ENCODE measurements at regions not wholly inside any gene's neighbourhood (a gene's known extent, or its start where the extent isn't known, plus 50 kb on each side); places are given as distances from the start of the nearest gene placed in this dataset.

GRCh38 chr7:47647181-47647917, 65.4 kb upstream of the TNS3 start:
- H3K27me3 Mint-ChIP-seq: no peaks in the 10 kb centered on the region
- peaks cover 6% of the 10 kb centered on the region for H3K9me3 Mint-ChIP-seq
- ATAC-seq (peak; percentile 54), DNase-seq (peak; percentile 14)
- peaks cover 20% of the 10 kb centered on the region for H3K4me1 Mint-ChIP-seq
- peaks cover 2% of the 10 kb centered on the region for H3K36me3 Mint-ChIP-seq (ENCODE audit: low read depth)
- peak overlapping the region; percentile 47 for H3K27ac Mint-ChIP-seq
- no peak overlapping the region for H3K4me3 Mint-ChIP-seq

- Mint-ChIP-seq H3K36me3 (ENCODE audit: low read depth) (peaks cover 2% of the 10 kb centered on the region), H3K27ac (no peak overlapping the region), H3K9me3 (peaks cover 6% of the 10 kb centered on the region), H3K27me3 (no peaks in the 10 kb centered on the region), H3K4me1 (peaks cover 20% of the 10 kb centered on the region), H3K4me3 (no peak overlapping the region)
- DNase-seq (no peak), ATAC-seq (no peak)
These were observed 61.9 kb upstream of the TNS3 start for GRCh38 chr7:47643716-47644400.

GRCh38 chr7:47640265-47640664, 58.4 kb upstream of the TNS3 start:
- ATAC-seq (no peak), DNase-seq (no peak)
- H3K27me3 Mint-ChIP-seq: no peaks in the 10 kb centered on the region
- H3K4me3 Mint-ChIP-seq: no peak overlapping the region
- peaks cover 2% of the 10 kb centered on the region for H3K36me3 Mint-ChIP-seq (ENCODE audit: low read depth)
- H3K27ac Mint-ChIP-seq: no peak overlapping the region
- H3K4me1 Mint-ChIP-seq: no peaks in the 10 kb centered on the region
- peaks cover 6% of the 10 kb centered on the region for H3K9me3 Mint-ChIP-seq

DNA sequence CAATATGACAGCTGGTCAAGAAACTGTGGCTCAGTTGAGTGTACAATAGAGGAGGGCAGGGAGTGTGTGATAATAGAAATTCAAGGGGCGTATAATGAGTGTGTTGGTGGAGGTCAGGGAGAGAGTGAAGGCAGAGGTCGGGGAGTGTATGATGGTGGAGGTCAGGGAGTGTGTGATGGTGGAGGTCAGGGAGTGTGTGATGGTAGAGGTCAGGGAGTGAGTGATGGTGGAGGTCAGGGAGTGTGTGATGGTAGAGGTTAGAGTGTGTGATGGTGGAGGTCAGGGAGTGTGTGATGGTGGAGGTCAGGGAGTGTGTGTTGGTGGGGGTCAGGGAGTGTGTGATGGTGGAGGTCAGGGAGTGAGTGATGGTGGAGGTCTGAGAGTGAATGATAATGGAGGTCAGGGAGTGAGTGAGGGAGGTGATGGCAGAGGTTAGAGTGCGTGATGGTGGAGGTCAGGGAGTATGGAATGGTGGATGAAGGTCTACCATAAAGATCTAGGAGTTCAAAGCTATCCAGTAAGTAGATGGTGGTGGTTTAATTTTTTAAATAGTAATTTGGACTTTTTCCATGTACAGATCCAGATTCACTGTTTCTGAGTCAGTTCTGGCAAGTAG, 57.7 kb upstream of the TNS3 start:
- no peak overlapping the region for H3K4me3 Mint-ChIP-seq
- DNase-seq (no peak), ATAC-seq (no peak)
- H3K4me1 Mint-ChIP-seq: no peaks in the 10 kb centered on the region
- H3K27me3 Mint-ChIP-seq: no peaks in the 10 kb centered on the region
- H3K36me3 Mint-ChIP-seq (ENCODE audit: low read depth): peaks cover 2% of the 10 kb centered on the region
- H3K9me3 Mint-ChIP-seq: peaks cover 6% of the 10 kb centered on the region
- no peak overlapping the region for H3K27ac Mint-ChIP-seq

GRCh38 chr7:47638679-47639315, 56.9 kb upstream of the TNS3 start:
- DNase-seq: no peak
- peaks cover 2% of the 10 kb centered on the region for H3K36me3 Mint-ChIP-seq (ENCODE audit: low read depth)
- no peaks in the 10 kb centered on the region for H3K4me1 Mint-ChIP-seq
- no peaks in the 10 kb centered on the region for H3K27me3 Mint-ChIP-seq
- no peak overlapping the region for H3K4me3 Mint-ChIP-seq
- H3K27ac Mint-ChIP-seq: no peak overlapping the region
- no peak for ATAC-seq
- peaks cover 5% of the 10 kb centered on the region for H3K9me3 Mint-ChIP-seq

DNA sequence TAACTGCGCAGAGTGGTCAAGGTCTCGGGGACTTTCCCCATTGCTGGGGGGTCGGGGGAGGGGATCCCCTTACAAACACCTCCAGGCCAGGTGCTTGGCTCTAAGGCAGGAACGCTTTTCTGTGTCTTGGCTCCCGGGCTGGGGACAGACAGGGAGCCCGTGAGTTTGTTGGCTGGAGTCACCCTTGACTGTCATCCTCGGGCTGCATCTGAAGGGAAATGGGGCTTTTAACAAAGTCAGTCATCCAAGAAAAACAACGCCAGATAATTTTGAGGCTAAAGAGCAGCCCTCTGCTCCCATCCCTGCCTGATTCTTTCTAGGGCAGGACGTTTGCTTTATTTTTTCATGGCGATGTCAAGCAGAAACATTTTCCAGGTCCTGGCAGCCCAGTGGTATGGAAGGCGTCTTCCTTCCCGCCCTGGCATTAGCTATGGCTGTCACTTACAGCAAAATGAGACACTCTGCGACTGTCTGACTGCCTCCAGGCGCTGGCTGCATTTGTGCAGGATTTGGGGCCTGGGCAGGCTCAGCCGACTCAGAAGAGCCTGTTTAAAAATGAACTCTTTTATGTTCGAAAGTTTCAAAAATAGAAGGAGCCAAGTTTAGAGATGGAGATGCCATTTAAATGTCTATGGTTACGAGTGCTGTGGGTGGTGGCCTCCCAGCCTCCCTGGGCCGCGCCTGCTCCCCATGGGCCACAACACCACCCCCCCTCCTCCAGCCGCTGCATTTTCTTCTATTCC, 54.7 kb upstream of the TNS3 start:
- Mint-ChIP-seq H3K36me3 (ENCODE audit: low read depth) (no peaks in the 10 kb centered on the region), H3K27ac (no peak overlapping the region), H3K9me3 (no peaks in the 10 kb centered on the region), H3K4me3 (no peak overlapping the region), H3K27me3 (no peaks in the 10 kb centered on the region), H3K4me1 (no peaks in the 10 kb centered on the region)
- ATAC-seq (no peak), DNase-seq (no peak)

GRCh38 chr7:47636081-47636432, 54.1 kb upstream of the TNS3 start:
- ATAC-seq: no peak
- H3K27ac Mint-ChIP-seq: no peak overlapping the region
- no peaks in the 10 kb centered on the region for H3K36me3 Mint-ChIP-seq (ENCODE audit: low read depth)
- no peaks in the 10 kb centered on the region for H3K9me3 Mint-ChIP-seq
- H3K27me3 Mint-ChIP-seq: no peaks in the 10 kb centered on the region
- H3K4me3 Mint-ChIP-seq: no peak overlapping the region
- H3K4me1 Mint-ChIP-seq: no peaks in the 10 kb centered on the region
- DNase-seq: no peak

DNA sequence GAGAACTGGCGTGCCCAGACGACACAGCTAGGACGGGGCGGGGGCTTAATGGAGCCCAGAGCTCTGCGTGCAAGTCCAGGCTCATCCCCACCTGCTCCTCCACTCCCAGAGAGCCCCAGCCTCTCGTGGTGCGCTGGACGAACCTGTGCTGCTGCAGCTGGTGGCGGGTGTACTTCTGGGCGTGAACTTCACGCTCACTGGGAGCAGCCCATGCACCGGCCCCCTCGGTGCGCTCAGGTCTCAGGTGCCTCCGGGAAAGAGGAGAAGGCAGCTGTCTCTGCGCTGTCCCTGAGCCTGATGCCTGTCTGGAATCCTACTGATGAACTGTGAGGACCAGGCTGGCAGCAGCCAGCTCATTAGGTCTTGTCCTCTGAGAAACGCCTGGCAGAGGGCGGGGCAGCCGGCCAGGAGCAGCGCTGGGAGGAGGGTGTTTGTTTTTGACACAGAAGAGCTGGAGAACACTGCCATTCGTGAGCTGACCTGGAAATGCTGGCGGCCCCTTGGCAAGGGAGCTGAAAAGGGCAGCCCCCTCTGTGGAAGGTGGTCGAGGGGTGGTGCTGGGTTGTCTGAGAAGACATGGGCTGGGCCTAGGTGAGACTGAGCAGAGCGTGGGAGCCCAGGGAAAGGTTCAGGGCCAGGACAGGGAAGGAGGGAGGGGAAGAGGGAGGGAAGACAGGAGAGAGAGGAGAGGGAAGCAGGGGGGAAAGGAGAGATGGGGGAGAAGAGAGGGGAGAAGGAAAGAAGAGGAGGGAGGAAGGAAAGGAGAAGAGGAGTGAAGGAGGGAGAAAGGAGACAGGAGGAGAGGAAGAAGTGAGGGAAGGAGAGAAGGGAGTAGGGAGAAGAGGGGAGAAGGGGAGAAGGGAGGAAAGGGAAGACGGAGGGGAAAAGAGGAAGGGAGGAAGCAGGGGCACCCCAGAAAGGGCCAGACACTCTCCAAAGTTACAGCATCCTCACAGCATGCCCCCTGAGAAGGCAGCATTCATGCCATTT, 53.5 kb upstream of the TNS3 start:
- Mint-ChIP-seq H3K4me3 (no peak overlapping the region), H3K36me3 (ENCODE audit: low read depth) (no peaks in the 10 kb centered on the region), H3K27ac (no peak overlapping the region), H3K27me3 (no peaks in the 10 kb centered on the region), H3K4me1 (no peaks in the 10 kb centered on the region), H3K9me3 (no peaks in the 10 kb centered on the region)
- ATAC-seq (no peak), DNase-seq (no peak)

DNA sequence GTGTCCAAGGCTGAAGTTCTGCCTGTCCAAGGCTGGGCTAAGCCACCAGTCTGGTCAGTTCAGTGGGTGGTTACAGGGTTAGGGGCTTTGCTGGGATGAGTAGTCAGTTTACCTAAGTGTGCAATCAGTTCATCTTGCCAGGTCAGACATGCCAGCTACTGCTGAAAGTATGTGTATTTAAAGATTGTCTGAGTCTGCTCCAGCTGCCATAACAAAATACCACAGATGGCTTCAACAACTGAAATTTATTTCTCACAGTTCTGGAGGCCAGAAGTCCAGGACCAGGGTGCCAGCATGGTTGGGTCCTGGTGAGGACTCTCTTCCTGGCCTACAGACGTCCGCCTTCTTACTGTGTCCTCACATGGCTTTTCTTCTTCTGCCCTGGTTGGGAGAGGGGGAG, 52.4 kb upstream of the TNS3 start:
- DNase-seq (no peak), ATAC-seq (no peak)
- Mint-ChIP-seq H3K4me1 (no peaks in the 10 kb centered on the region), H3K9me3 (no peaks in the 10 kb centered on the region), H3K36me3 (ENCODE audit: low read depth) (no peaks in the 10 kb centered on the region), H3K27ac (peak overlapping the region; percentile 30), H3K4me3 (no peak overlapping the region), H3K27me3 (no peaks in the 10 kb centered on the region)

DNA sequence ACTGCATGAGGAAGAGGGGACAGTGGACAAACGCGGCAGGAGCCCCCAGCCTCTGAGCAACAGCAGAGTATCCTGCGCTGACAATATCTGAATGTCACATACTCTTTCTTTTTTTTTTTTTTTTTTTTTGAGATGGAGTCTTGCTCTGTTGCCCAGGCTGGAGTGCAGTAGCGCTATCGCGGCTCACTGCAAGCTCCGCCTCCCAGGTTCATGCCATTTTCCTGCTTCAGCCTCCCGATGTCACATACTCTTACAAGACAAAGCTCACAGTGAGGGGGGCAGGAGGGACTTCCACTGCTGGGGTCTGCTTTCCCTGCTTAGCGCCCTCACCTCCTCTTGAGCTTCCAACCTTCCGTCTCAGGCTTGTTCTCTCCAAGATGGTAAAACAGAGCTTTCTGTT, 51.2 kb upstream of the TNS3 start:
- Mint-ChIP-seq H3K36me3 (ENCODE audit: low read depth) (no peaks in the 10 kb centered on the region), H3K27ac (no peak overlapping the region), H3K9me3 (no peaks in the 10 kb centered on the region), H3K4me1 (no peaks in the 10 kb centered on the region), H3K27me3 (no peaks in the 10 kb centered on the region), H3K4me3 (no peak overlapping the region)
- DNase-seq (no peak), ATAC-seq (no peak)
